ENCODE measurements at regions not wholly inside any gene's neighbourhood (a gene's known extent, or its start where the extent isn't known, plus 50 kb on each side); places are given as distances from the start of the nearest gene placed in this dataset.
"Not testable (repeated sequence)": the region's sequence is repeated elsewhere in the genome, so short reads cannot be mapped to it uniquely, and the experiment has no call there.

DNA sequence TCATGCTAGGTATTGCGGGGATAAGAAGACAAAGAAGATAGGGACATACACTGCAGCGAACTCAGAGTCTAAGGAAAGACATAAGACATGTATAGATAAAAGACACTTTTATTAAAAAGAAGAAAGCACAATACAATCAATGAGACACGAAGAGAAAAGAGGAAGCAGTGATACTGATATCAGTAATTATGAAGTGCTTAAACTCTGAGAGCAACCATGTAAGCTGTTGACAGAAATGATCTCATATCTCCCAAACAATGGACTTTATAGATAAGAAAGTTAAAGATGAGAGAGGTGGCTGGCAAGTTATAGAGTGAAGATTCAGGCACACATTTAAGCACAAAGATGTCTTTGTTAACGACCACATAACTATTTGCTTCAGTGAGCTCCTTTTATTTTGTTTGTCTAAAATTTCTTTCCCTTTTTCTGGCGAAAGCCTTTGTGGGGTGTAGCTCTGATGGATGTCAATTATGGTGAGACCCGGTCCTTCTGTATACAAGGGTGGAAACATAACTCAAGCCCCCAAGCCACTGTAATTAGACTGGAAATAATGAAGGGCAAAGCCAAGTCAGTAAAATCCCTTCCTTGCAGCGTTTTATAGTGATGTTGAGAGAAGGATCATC, 818.0 kb upstream of the SLC10A2 start:
- no peak for DNase-seq

DNA sequence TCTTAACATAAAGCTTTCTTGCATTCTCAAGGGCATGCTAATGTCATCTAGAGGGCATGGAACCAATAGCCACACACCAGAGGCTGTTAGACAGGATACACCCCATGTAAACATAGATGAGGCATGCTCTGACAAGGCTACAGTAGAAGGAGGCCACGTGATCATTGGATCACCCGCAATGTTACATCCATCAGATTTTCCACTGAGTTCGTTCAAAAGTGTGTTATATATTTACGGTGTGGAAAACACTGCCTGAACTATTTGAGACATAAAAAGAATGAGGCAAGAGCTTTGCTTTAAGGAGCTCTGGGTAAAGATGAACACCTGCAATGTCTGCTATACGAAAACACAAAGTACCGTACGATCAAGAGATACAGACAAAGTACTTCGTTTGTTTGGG, 817.5 kb upstream of the SLC10A2 start:
- no peak for DNase-seq

DNA sequence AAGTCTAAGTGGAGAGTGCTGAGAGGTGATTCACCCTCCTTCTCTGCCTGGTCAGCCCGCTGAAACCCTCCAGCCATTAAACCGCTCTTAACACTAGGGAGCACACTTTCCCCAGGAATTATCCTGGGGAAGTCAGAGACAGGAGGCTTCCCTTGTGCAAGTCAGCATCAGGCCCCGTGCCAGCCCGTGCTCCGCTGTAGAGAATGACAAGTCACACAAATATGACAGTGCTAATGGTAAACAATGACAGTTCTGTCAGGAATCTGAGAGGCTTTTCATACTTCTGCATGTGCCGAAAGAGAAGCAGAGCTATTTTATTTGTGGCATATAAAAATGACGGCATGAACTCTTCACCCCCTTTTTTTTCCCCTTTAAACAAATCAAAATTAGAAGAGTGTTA, 816.9 kb upstream of the SLC10A2 start:
- peak; percentile 47 for DNase-seq

DNA sequence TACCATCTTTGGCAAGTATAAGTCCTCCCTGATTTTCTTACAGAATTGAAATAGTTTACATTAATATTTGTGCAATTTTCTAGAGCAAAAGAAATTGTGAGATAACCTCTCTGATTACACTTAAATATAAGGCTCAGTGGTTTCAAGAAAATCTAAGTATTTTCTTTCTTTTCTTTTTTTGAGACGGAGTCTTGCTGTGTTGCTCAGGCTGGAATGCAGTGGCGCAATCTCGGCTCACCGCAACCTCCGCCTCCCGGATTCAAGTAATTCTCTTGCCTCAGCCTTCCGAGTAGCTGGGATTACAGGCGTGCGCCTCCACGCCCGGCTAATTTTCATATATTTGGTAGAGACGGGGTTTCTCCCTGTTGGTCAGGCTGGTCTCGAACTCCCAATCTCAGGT, 813.9 kb upstream of the SLC10A2 start:
- DNase-seq, result not testable (repeated sequence)

DNA sequence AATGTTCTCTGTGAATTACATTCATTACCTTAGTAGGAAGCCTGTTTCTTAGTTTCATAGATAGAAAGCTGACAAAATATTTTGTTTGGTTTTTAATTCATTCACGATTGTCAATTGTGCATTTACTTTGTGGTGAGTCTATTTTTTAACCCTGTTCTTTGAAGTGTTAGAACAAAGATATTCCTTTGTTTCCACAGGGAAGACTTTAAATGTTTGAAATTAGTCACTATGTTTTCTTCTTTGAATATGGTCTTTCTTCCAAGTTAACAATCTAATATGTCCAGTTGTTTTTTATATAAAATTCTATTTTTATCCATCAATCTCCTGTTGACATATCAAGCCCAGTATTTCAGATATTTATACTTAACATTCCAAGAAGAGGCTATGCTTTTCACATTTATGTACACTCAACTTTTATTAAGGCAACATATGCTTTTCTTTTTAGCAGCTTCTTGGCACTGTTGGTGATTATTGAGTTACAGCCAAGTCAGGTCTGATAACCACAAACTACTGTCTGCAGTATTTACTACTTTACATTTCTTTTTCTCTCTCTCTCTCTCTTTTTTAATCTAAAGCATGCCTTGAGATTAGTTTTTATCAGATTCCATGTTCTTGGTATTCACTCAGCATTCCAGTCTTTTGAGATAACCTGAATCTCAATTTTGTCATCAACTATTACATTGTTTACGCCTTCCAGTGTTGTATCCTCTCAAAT, 812.8 kb upstream of the SLC10A2 start:
- no peak for DNase-seq

DNA sequence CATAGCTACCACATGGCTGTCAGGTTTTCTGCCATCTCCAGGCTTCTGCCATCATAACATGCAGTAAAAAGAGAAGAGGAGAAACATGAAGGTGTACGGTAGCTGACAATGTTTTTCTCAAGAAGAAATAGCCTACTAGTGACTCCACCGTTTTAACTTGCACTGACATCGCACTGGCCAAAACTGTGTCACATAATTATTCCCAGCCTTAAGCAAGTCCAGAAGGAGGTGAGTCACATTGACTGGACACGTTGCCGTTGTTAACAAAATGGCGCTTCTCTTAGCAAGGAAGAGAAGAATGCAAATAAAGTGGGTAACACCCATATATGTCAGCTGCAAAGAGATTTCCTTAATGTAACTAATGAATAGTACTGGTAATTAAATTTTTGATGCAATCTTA, 810.4 kb upstream of the SLC10A2 start:
- no peak for DNase-seq

DNA sequence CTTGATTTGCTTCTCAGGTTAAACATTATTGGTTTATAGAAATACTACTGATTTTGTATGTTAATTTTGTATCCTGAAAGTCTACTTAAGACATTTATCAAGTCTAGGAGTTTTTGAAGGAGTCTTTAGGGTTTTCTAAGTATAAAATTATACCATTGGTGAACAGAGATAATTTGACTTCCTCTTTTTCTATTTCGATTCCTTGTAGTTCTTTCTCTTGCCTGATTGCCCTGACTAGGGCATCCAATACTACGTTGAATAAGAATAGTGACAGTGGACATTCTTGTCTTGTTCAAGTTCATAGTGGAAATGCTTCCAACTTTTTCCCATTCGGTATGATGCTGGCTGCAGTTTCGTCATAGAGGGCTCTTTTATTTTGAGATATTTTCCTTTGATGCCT, 807.5 kb upstream of the SLC10A2 start:
- no peak for DNase-seq

DNA sequence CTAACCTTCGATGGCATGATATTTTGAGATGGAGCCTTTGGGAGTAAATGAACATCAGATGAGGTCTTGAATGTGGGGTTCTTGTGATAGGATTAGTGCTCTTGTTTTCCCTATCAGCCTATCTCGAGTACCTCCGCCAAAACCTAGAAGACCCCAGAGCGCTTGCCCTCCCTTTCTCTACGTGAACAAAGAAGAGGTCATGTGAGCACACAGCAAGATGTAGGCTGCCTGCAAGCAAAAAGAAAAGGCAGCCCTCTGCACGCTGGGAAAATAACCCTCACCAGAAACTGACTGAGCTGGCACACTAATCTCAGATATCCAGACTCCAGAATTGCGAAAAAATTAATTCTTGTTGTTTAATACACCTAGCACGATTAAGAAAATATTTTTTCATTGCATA, 799.8 kb upstream of the SLC10A2 start:
- peak; percentile 67 for DNase-seq

DNA sequence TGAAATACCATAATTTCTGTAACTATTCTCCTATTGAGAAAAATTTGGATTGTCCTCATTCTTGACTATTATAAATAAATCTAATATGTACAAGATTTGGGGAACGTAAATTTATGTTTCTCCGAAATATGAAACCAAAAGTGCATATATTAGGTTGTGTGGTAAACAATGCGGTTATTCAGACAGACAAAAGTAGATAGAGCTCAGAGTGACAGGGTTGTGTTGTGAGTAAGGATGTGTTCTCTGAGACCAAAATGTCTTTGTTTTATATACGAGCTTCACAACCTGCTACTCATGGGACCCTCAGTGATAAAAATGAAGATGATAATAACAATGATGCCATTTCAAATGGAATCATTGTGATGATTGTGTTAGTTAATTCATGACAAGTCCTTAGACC, 796.3 kb upstream of the SLC10A2 start:
- DNase-seq, result no peak

DNA sequence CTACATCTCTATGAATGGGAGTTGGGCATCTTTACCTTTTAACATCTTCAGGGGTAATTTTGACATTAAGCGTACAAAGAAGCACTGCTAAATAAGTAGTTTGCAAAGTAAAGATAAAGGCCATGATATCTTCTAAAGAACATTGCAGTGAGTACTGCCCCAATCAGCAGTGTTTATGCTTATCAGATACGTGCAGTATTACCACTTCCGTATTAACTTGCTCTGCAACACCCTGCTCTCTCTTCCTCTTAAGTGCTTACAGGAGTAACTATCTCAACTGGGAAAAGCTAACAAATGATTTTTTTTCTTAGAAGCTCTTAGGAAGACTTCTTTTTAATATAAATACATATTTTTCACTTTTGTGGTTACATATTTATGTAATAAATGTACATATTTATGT, 793.7 kb upstream of the SLC10A2 start:
- no peak for DNase-seq

DNA sequence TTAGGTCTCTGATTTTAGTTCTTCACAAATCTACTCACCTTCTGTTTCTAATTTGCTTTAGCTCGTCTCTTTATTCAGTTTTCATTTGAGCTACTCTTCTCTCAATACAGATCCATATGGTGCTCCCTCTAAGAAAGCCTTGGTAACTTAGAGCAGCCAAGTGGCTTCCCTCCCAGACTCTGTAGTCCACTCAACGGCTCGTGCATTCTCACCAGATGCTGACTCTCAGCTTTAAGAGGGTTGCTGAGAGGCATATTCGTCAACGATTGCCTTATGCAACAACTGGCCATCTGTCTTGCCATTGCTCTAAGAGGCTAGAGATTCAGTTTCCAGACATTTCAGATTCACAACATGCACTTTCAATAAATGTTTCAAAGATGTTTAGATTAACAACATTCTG, 785.8 kb upstream of the SLC10A2 start:
- no peak for DNase-seq

DNA sequence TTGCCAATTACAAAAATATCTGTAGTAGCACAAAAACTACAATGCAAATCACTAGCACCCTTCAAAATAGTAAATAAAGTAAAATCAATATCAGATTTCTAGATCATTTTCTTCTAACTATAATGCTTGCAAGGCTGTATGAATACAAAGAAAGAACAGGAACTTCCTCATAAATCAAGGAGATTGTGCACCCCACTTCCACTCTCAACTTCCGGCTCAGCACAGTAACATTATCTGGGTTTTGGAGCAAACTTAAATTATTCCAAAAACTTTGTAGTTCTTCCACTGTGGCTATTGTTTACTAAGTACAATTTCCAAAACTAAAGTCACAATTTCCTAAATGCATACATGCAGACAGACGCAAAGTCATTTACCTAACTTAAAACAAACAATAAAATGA, 778.3 kb upstream of the SLC10A2 start:
- DNase-seq, result no peak

DNA sequence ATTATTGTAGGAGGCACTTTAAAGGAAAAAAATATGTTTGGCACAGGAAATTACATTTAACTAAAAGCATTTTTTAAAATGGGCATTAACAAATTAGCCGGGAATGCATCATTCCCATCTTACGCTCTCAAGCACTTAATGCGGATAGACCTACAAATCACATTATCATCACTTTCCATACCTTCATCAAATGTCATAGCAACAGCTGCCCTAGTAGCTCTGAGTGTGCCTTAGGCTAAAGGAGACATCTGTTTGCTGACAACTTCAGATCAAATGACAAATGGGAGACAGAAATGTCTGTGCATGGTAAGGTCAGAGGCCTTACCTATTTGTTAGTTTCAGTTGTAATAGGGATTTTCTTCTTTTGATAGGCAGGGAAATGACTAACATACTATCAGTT, 773.2 kb upstream of the SLC10A2 start:
- no peak for DNase-seq

DNA sequence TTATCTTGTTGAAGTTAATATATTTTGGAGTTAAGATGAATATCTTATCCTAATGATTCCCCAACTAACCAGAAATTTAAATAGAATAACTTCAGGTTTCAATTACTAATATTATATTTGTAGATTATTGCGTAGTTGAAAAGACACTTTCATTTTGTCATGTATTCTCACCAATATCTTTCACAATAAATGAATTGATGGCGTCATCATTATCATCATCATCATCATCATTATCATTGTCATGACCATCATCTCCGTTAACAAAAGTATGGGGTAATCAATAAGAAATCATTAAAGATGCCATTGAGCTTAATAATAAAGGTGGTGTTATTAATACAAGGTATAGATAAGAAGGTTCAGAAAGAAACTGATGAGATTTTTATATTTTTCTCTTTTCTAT, 768.8 kb upstream of the SLC10A2 start:
- no peak for DNase-seq

DNA sequence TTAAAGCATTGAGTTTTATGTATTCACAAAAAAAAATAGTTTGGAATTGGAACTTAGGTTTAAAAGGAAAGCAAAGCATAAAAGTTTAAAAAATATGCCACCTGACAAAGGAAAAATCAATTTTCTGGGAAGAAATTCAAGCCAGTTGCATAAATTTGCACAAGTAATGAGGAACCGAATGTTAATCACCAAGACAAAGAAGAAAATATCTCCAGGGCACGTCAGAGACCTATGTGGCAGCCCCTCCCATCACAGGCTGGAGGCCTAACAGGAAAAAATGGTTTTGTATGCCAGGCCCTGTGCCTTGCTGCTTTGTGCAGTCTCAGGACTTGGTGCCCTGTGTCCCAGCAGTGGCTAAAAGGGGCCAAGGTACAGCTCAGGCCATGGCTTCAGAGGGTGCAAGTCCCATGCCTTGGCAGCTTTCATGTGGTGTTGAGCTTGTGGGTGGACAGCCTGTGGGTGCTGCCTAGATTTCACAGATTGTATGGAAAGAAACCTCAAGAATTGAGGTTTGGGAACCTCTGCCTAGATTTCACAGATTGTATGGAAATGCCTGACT, 767.2 kb upstream of the SLC10A2 start:
- no peak for DNase-seq

DNA sequence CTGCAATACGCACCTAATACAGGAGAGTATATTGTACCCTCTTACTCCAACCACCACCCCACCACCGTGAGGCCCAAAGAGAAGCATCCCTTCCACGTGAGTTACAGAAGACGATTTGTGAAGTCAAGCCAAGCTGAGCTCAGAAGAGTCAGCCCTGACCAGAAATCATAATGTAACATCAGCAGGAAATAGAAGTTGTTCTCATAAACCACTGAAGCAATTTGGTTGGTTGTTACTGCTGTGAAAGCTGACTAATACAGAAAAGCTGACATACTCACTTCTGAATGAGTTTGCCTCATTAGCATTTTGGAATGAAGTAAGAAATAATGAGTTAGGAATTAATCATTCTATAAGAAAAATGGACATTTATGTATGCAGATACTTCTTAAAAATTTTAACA, 749.4 kb upstream of the SLC10A2 start:
- no peak for DNase-seq

DNA sequence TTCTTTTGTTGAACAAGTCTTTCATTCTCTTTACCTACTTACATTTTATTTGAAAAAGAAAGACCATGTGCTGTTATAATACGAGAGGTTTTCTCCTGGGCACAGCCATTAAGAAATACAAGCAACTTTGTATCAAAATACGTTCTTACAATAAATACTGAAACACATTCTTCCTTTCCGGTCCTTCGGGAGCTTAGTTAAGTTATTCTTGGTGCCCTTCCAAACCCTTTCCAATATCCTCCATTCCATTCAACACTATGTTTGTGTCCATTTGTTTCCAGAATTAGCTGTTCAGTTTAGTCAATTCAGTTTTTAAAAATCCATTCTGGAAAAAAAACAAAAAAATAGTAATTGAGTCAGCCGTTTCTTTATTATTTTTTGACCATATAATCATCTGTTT, 746.8 kb upstream of the SLC10A2 start:
- no peak for DNase-seq

DNA sequence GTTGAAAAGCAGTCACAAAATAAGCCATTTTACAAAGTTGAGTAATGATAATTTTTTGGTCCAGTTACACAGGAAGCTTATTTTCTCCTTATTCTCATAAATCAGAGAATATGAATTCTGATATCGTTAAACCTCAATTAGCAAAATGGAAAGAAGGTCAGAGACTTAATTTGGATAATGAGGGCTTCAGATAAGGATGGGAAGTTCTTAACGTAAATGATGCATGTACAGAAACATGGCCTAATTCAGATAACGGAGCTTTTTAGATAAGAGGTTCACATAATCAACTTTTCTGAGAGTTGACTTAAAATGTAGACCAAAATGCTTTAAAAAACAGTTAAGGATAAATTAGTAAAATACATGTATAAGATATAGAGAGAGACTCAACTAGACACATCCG, 746.3 kb upstream of the SLC10A2 start:
- no peak for DNase-seq

DNA sequence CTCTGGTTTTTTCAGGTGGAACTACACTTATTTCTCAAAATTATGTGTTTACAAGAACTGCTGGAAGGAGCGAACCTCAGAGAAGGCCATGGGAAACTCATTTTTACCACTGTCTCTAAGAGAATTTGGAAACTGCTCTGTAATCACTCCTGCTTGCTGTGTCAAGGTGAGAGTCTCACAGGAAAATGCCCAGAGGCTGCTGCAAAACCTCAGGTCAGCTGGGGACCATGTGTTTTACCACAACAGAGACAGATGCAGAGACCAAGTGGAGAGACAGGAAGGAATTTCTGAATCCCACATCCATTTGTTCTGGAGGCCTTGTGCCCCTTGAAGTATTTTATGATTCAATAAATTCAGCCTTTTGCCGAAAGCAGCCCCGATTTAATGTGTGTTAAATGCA, 743.8 kb upstream of the SLC10A2 start:
- DNase-seq, result no peak

DNA sequence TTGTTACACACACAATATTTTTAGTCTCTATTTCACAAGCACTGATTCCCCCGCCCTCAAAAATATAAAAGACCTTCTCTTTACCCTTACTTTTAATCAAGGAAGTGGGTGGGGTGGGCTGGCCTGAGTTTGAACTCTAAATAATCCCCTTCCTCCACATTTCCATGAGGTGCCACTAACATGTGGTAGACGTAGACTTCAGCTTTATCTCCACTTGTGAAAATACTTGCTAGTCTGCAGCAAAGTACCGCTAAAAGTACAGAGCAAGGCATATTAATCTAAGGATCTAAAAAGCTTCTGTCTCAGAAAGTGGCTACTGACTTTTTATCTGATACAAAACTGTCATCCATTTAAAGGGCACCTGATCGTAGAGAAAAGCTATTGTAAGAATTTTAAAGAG, 739.6 kb upstream of the SLC10A2 start:
- no peak for DNase-seq

DNA sequence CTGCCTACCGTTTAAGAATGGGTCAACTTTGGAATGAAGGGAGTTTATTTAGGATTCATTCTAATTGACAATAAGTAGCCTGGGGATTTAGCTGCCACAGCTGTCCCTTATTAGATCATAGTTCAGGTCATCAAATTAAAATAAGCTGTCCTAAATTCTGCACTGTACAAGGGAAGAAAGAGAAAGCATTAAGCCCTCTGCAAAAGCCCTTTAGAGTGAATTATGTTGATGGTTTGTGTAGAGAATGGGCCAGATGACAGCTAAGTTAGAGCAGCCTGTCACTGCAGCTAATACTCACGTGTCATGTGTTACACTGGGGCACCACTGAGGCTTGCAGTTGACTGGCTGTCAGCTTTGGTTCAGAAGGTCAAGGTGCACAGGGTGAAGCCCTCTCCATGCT, 737.1 kb upstream of the SLC10A2 start:
- no peak for DNase-seq

DNA sequence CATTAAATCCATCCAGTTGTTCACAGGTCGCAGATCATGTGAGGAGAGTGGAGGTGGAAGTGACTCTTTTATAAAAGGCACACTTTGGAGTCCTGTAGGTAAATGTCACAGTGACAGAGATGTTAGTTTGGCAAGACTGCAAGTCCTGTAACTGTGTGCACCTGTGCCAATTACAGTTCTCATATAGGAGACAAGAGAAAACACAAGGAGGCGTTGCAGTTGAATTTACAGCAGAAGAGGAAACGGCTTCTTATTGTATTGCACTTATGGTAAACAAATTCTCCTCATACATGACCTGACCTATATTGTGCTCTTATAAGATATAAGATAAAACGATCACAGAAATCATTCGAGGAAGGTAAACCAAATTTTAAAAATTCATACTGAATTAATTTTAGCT, 732.8 kb upstream of the SLC10A2 start:
- peak; percentile 2 for DNase-seq

DNA sequence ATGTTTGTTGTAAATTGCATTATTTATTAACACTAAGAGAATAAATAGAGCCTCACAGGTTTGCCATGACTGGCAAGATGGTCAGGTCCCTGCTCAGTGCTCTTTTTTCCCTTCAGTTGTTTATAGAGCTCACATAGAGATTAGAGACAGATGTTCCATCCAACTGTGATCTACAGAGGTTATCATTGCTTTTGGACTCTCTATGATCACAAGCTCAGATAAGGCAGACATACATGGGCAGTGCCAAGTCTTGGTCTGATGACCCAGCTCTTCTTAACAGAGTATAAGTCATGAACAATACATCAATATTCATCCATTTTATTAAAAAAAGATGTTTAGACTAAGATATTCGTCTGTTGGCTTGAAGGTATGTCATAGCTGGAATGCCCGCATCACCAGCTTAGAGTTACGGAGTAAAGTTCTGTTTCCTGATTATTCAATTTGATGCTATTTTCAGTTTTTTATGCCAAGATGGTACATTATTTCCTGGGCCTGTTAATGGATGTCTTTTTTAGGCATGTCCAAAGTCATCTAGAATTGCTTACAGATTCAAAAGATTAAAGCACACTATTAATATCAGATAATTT, 729.8 kb upstream of the SLC10A2 start:
- no peak for DNase-seq

DNA sequence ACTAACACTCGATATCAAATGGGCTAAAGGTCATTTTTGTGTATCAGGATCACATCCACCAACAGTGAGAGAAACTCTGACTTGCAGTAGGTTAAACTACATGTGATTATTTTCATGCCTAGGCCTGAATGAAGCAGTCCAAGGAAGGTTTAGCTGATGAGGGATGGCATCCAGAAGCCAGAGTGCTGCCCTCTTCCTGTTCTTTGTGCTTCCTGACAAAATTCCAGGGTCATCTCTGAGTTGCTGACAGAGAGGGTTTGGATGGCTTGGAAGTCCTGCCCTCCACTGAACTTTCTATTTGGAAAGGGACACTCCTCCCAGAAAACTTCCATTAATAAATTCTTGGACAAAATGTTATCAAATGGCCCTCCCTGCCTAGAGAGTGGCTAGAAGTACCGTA, 728.3 kb upstream of the SLC10A2 start:
- DNase-seq, result no peak
